NCI-H2107 treated with DMSO at 0.1 percent for 48 hours (cell line): ENCODE measurements at regions not wholly inside any gene's neighbourhood (a gene's known extent, or its start where the extent isn't known, plus 50 kb on each side); places are given as distances from the start of the nearest gene placed in this dataset.

ENCODE experiments used
- DNase-seq: peaks from one replicate; lab custom pipeline; 2025; ENCODE audit not compliant: unreplicated experiment; lab: John Stamatoyannopoulos, UW

DNA sequence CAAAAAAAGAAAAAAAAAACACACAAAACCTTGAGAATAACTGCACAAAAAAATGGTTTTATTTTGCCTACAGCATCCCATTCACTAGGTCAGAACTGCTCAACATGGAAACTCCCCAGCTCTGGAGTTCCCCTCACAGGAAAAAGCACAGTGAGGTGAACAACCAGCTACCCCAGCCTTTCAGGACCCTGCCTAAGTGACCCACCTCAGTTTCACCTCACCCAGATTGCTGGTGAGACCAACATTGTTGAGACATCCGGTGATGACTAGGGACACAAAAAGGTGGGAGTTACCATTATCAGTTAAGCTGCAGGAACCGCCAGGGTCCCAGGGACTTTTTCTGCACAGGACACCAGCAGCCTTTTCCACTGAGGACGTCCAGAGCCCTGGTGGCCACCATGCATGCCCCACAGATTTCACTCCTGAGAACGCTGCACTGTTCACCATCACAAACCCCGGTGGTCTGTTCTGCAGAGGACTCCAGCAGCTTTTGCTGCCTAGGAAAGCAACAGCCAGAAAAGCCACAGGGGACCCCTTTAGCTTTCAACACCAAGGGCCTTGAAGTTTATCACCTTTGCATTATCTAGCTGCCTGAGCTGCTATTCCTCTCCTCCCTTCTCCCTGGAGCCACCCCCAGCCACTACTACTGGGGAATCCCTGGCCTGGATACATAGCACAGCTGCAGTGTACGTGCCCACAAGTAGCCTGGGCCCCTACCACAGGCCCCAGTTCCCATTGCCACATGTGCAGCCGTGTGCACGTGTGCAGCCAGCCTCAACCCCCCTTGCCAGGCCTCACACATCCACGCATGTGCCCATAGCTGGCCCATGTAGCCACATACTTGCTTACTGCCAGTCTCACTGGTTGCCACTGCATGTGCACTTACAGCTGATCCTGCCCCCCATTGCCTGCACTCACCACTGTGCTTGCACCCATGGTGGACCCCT, 62.5 kb upstream of the FAR2 start:
- DNase-seq, result no peak

DNA sequence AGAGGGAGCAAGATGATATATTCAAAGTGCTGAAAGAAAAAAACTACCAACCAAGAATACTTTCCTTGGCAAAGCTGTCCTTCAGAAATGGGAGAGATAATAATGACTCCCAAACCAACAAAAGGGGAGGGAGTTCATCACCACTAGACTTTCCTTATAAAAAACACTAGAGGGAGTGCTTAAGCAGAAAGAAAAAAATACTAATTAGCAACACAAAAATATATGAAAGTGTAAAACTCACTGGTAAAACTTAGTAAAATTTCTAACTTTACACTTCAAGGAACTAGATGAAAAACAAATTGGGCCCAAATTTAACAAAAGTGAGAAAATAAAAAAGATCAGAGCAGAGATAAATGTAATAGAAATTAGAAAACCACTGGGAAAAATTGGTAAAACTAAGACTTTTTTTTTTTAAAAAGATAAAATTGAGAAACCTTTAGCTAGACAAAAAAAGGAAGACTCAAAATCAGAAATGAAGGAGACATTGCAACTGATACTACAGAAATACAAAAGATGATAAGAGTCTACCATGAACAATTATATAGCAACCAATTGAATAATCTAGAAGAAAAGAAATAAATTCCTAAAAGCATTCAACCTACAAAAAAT, 60.4 kb upstream of the FAR2 start:
- DNase-seq, result no peak
